ENCODE measurements at regions not wholly inside any gene's neighbourhood (a gene's known extent, or its start where the extent isn't known, plus 50 kb on each side); places are given as distances from the start of the nearest gene placed in this dataset.

DNA sequence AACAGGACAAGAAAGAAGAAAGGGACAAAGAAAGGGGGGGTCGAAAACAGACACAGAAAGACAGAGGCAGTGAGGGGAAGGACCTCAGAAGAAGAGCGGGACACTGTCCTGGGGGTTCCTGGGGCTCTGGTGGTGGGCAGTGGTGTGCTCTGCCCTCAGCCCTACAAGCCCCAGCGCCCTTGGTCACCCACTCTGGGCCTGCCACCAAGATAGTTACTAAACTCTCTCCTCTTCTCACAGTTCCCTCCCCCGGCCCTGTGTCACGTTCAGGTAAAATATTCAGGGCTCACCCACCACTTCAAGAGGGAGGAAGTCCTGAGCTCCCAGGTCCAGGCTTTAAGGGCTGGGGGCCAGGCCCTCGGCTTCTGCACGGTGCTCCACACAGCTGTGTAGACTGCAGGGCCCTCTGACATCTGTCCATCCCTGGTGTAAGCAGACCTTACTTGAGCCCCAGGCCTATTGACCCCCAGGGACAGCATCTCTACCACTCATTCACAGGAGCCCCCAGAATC, 87.4 kb downstream of the MRPL14 start:
- TF ChIP-seq, protein P1, sequence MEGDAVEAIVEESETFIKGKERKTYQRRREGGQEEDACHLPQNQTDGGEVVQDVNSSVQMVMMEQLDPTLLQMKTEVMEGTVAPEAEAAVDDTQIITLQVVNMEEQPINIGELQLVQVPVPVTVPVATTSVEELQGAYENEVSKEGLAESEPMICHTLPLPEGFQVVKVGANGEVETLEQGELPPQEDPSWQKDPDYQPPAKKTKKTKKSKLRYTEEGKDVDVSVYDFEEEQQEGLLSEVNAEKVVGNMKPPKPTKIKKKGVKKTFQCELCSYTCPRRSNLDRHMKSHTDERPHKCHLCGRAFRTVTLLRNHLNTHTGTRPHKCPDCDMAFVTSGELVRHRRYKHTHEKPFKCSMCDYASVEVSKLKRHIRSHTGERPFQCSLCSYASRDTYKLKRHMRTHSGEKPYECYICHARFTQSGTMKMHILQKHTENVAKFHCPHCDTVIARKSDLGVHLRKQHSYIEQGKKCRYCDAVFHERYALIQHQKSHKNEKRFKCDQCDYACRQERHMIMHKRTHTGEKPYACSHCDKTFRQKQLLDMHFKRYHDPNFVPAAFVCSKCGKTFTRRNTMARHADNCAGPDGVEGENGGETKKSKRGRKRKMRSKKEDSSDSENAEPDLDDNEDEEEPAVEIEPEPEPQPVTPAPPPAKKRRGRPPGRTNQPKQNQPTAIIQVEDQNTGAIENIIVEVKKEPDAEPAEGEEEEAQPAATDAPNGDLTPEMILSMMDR (IDR thresholded peaks at IDR 0.05) = no peak
- TF ChIP-seq EP300 (IDR thresholded peaks at IDR 0.05; ENCODE audit: borderline replicate concordance in 1 of 2, low read depth in 1 of 2, low read length in 1 of 2) (no peak), EZH2phosphoT487 (IDR thresholded peaks at IDR 0.05; ENCODE audit: borderline replicate concordance, low read depth) (no peak), POLR2AphosphoS5 (IDR thresholded peaks at IDR 0.05; ENCODE audit: low read depth, low read length) (no peak)

All from SK-N-SH (cell line).